Right lobe of liver (tissue), 4 donors: ENCODE measurements at regions not wholly inside any gene's neighbourhood (a gene's known extent, or its start where the extent isn't known, plus 50 kb on each side); places are given as distances from the start of the nearest gene placed in this dataset.

Experiments used
- POLR2A ChIP-seq: fragments of 450-650 bp; IDR thresholded peaks from one replicate; pipeline ENCODE4 v1.6.1; 2017; ENCODE audit warnings: antibody characterized with exemption, mild to moderate bottlenecking
- TF ChIP-seq, protein P1 (sequence below), 4 donors: fragments of 200-600 bp in 3 of 4; fragments of 450-650 bp in 1 of 4; IDR thresholded peaks; one replicate each; pipeline versions ENCODE4 v1.5.1 to v1.8.0; 2016 to 2022; ENCODE audit warnings: antibody characterized with exemption in 4 of 4, mild to moderate bottlenecking in 2 of 4
- donor health status: DM: no; HTN: no; CAD: no.
- donor health status: DM: no; HTN: no; CAD: no.
- donor health status: DM: no; HTN: yes; CAD: no.

DNA sequence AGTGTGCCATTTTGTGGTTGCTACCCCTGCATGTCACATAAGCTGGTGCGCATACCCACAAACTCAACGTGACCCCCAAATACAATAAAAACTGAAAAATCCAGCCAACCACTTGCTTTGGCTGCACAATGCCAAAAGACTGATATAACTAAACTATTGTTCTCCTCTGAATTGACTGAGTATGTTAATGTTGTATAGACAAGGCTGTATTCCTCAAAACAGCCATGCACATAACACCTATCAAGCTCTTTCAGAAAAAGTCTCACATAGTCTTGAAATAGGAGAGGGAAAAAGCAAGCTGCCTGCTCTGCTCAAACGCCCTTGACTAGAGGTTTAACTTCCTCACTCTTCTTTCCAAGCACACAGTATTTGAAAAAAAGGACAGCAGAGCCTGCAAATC, 126.4 kb upstream of the NOCT start:
- TF ChIP-seq, protein P1, sequence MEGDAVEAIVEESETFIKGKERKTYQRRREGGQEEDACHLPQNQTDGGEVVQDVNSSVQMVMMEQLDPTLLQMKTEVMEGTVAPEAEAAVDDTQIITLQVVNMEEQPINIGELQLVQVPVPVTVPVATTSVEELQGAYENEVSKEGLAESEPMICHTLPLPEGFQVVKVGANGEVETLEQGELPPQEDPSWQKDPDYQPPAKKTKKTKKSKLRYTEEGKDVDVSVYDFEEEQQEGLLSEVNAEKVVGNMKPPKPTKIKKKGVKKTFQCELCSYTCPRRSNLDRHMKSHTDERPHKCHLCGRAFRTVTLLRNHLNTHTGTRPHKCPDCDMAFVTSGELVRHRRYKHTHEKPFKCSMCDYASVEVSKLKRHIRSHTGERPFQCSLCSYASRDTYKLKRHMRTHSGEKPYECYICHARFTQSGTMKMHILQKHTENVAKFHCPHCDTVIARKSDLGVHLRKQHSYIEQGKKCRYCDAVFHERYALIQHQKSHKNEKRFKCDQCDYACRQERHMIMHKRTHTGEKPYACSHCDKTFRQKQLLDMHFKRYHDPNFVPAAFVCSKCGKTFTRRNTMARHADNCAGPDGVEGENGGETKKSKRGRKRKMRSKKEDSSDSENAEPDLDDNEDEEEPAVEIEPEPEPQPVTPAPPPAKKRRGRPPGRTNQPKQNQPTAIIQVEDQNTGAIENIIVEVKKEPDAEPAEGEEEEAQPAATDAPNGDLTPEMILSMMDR (IDR thresholded peaks at IDR 0.05): no peak
- no peak for TF ChIP-seq POLR2A
